HL-60/S4 treated with retinoic acid at 250 ng/mL for 4 days and 3 days (cell line): ENCODE measurements at regions not wholly inside any gene's neighbourhood (a gene's known extent, or its start where the extent isn't known, plus 50 kb on each side); places are given as distances from the start of the nearest gene placed in this dataset.

ENCODE experiments used
- in situ Hi-C: fragments of 300-500 bp; cut with MboI; formaldehyde crosslinking; loops from 2 replicates; pipeline ENCODE4 v1.7.0; 2022; ENCODE audit warnings: low sequenced_read_pairs

GRCh38 chr5:68468322-68468721 is 252.8 kb downstream of the PIK3R1 start:
- in situ Hi-C loops: loop anchor here (25.0 kb wide), 1 partner anchor 181 kb away; no protein-coding TSS in a partner anchor

- in situ Hi-C loops: no loop called here
Observed at GRCh38 chr5:68475476-68475983, 260.0 kb downstream of the PIK3R1 start.

- in situ Hi-C loops: no loop called here
Observed at GRCh38 chr5:68476854-68477253, 261.3 kb downstream of the PIK3R1 start.

GRCh38 chr5:68478301-68479095 is 262.9 kb downstream of the PIK3R1 start:
- in situ Hi-C loops: no loop called here

GRCh38 chr5:68479524-68479923 is 264.0 kb downstream of the PIK3R1 start:
- in situ Hi-C loops: no loop called here

- in situ Hi-C loops: no loop called here
Observed at GRCh38 chr5:68480335-68480940, 264.9 kb downstream of the PIK3R1 start.

- in situ Hi-C loops: no loop called here
Observed at GRCh38 chr5:68482199-68482598, 266.6 kb downstream of the PIK3R1 start.

GRCh38 chr5:68484307-68485068 is 268.9 kb downstream of the PIK3R1 start:
- in situ Hi-C loops: no loop called here

- in situ Hi-C loops: no loop called here
Observed at GRCh38 chr5:68489556-68489955, 274.0 kb downstream of the PIK3R1 start.

- in situ Hi-C loops: no loop called here
Observed at GRCh38 chr5:68490406-68490805, 274.9 kb downstream of the PIK3R1 start.

- in situ Hi-C loops: no loop called here
Observed at GRCh38 chr5:68494771-68495170, 279.2 kb downstream of the PIK3R1 start.

GRCh38 chr5:68499987-68500386 is 284.4 kb downstream of the PIK3R1 start:
- in situ Hi-C loops: no loop called here

- in situ Hi-C loops: no loop called here
Observed at GRCh38 chr5:68500813-68501212, 285.3 kb downstream of the PIK3R1 start.

- in situ Hi-C loops: no loop called here
Observed at GRCh38 chr5:68502531-68502930, 287.0 kb downstream of the PIK3R1 start.

GRCh38 chr5:68504306-68504705 is 288.8 kb downstream of the PIK3R1 start:
- in situ Hi-C loops: no loop called here

GRCh38 chr5:68505917-68506860 is 290.6 kb downstream of the PIK3R1 start:
- in situ Hi-C loops: no loop called here

- in situ Hi-C loops: no loop called here
Observed at GRCh38 chr5:68515514-68515913, 300.0 kb downstream of the PIK3R1 start.

GRCh38 chr5:68518286-68518685 is 302.7 kb downstream of the PIK3R1 start:
- in situ Hi-C loops: no loop called here

- in situ Hi-C loops: no loop called here
Observed at GRCh38 chr5:68519143-68519542, 303.6 kb downstream of the PIK3R1 start.

- in situ Hi-C loops: no loop called here
Observed at GRCh38 chr5:68521776-68522175, 306.2 kb downstream of the PIK3R1 start.
